ENCODE measurements at regions not wholly inside any gene's neighbourhood (a gene's known extent, or its start where the extent isn't known, plus 50 kb on each side); places are given as distances from the start of the nearest gene placed in this dataset.

DNA sequence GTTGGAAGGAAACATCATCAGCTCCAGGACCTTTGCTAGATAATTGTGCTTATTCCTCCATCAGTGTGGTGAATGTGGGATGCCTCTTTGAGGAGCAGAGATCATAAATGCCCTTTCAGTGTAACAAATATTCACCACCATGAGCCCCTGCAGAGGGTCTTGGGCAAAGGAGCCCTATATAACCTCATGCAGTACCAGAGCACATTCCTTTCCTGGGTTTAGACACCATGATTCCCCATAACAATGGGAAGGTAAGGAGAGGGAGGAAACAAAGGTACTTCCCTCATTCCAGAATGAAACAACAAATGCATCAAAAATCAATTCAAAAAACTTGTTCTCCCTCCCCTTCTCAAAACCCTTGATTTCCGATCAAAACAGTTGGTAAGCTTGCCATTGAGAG lies 103.4 kb upstream of the PROX1 start:
- TF ChIP-seq POLR2AphosphoS5 (IDR thresholded peaks at IDR 0.05; ENCODE audit: low read depth, low read length) (no peak), TAF1 (IDR thresholded peaks at IDR 0.05; ENCODE audit: borderline replicate concordance, insufficient read depth, low read length) (no peak), SIN3A (IDR thresholded peaks at IDR 0.05; ENCODE audit: borderline replicate concordance, insufficient read depth, low read length) (no peak), FOXP2 (optimal IDR thresholded peaks at IDR 0.05; ENCODE audit: borderline replicate concordance, extremely low read depth, extremely low read length, insufficient read depth) (no peak)
- TF ChIP-seq, protein P1, sequence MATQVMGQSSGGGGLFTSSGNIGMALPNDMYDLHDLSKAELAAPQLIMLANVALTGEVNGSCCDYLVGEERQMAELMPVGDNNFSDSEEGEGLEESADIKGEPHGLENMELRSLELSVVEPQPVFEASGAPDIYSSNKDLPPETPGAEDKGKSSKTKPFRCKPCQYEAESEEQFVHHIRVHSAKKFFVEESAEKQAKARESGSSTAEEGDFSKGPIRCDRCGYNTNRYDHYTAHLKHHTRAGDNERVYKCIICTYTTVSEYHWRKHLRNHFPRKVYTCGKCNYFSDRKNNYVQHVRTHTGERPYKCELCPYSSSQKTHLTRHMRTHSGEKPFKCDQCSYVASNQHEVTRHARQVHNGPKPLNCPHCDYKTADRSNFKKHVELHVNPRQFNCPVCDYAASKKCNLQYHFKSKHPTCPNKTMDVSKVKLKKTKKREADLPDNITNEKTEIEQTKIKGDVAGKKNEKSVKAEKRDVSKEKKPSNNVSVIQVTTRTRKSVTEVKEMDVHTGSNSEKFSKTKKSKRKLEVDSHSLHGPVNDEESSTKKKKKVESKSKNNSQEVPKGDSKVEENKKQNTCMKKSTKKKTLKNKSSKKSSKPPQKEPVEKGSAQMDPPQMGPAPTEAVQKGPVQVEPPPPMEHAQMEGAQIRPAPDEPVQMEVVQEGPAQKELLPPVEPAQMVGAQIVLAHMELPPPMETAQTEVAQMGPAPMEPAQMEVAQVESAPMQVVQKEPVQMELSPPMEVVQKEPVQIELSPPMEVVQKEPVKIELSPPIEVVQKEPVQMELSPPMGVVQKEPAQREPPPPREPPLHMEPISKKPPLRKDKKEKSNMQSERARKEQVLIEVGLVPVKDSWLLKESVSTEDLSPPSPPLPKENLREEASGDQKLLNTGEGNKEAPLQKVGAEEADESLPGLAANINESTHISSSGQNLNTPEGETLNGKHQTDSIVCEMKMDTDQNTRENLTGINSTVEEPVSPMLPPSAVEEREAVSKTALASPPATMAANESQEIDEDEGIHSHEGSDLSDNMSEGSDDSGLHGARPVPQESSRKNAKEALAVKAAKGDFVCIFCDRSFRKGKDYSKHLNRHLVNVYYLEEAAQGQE (IDR thresholded peaks at IDR 0.05; ENCODE audit: insufficient read depth in 1 of 2, low read depth in 2 of 2, low read length in 2 of 2), result no peak

DNA sequence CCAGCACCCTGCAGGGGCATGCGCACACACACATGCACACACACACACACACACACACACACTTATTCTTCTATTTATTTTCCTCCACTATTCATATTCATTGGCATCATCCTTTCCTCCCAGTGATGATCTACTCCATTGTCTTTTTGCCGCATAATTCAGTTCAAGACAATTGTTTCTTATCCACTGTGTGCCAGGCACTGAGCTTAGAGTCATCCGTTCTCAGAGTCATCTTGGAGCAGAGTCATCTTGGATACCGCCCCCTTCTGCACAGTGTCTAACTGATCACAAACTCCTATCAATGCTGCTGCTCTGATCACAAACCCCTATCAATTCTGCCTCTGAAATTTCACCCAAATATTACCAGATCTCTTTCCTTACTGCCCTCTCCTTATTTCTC lies 102.8 kb upstream of the PROX1 start:
- TF ChIP-seq SIN3A (IDR thresholded peaks at IDR 0.05; ENCODE audit: borderline replicate concordance, insufficient read depth, low read length), result no peak
- no peak for TF ChIP-seq POLR2AphosphoS5 (IDR thresholded peaks at IDR 0.05; ENCODE audit: low read depth, low read length)
- TF ChIP-seq FOXP2 (optimal IDR thresholded peaks at IDR 0.05; ENCODE audit: borderline replicate concordance, extremely low read depth, extremely low read length, insufficient read depth), result no peak
- TF ChIP-seq, protein P1 (IDR thresholded peaks at IDR 0.05; ENCODE audit: insufficient read depth in 1 of 2, low read depth in 2 of 2, low read length in 2 of 2), result no peak
- TF ChIP-seq TAF1 (IDR thresholded peaks at IDR 0.05; ENCODE audit: borderline replicate concordance, insufficient read depth, low read length), result no peak

DNA sequence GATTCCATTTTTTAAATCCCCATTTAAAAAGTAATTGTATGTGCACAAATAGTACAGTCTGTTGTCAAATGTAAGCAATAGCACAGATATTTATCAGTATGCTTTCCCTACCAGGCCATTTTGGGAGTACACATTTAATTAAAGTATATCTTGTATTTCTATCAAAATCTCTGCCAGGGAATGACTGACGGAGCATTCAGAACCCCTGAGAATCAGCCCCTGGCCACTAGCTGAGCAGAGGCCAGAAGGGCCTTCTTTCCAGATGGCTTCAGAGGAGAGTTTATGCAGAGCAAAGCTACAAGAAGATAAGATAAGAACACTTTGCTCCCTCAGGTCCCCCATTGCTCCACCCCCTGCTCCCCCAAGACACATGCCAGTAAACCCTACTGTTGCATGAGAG lies 99.9 kb upstream of the PROX1 start:
- TF ChIP-seq TAF1 (IDR thresholded peaks at IDR 0.05; ENCODE audit: borderline replicate concordance, insufficient read depth, low read length) (no peak), FOXP2 (optimal IDR thresholded peaks at IDR 0.05; ENCODE audit: borderline replicate concordance, extremely low read depth, extremely low read length, insufficient read depth) (no peak), POLR2AphosphoS5 (IDR thresholded peaks at IDR 0.05; ENCODE audit: low read depth, low read length) (no peak), SIN3A (IDR thresholded peaks at IDR 0.05; ENCODE audit: borderline replicate concordance, insufficient read depth, low read length) (no peak)
- TF ChIP-seq, protein P1 (IDR thresholded peaks at IDR 0.05; ENCODE audit: insufficient read depth in 1 of 2, low read depth in 2 of 2, low read length in 2 of 2), result no peak

DNA sequence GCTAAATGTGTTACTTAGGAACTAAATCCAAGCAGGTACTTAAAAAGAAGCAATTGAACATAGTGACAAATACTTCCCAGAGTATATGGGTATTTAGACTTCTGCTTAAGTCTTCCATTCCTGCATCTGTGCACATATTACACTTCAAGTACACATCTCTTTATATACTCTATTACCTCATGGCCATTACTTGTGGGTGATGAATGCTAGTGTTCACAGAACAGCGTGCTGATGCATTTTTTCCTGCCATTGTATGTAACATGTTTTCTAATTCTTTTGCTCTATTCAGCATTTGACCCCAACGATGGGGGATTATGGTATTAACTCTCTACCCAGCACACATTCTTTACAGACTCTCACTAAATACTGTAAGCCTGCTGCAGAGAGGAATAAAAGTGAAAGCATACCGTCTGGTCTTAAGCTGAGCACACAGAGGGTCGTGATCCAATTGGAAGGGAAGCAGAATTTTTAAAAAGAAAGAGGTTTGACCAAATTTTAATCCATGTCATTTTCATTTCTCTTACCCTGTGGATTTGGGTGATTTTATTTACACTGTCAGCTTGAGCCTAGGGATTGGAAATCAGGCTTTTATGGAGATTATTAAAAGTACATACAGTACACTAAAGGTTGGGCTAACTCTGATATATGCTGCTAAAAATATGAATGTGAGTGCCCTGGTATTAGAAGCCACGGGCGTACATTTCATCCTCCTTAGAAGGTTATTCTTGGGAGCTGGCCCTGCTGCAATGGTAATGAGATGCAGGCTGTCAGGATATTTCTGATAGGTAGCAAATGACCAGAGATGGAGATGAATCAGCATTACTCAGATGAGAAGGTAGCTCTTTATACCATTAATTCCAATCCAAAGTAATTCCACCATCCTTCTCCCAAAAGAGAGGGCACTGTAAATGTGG lies 95.5 kb upstream of the PROX1 start:
- TF ChIP-seq FOXP2 (optimal IDR thresholded peaks at IDR 0.05; ENCODE audit: borderline replicate concordance, extremely low read depth, extremely low read length, insufficient read depth) (no peak), TAF1 (IDR thresholded peaks at IDR 0.05; ENCODE audit: borderline replicate concordance, insufficient read depth, low read length) (no peak), POLR2AphosphoS5 (IDR thresholded peaks at IDR 0.05; ENCODE audit: low read depth, low read length) (no peak), SIN3A (IDR thresholded peaks at IDR 0.05; ENCODE audit: borderline replicate concordance, insufficient read depth, low read length) (no peak)
- TF ChIP-seq, protein P1 (IDR thresholded peaks at IDR 0.05; ENCODE audit: insufficient read depth in 1 of 2, low read depth in 2 of 2, low read length in 2 of 2), result no peak
